Astrocyte (in vitro differentiated cells and primary cell): ENCODE measurements at regions not wholly inside any gene's neighbourhood (a gene's known extent, or its start where the extent isn't known, plus 50 kb on each side); places are given as distances from the start of the nearest gene placed in this dataset.

ENCODE experiments used
- DNase-seq: peaks from one replicate; pipeline ENCODE4 v3.0.0-alpha.2; 2010; ENCODE audit warnings: low read depth
- FAIRE-seq: peaks from 2 replicates; lab custom pipeline; 2011; peaks lifted over from hg19 to GRCh38; lab: Jason Lieb, UNC
- H2AFZ ChIP-seq: 2 replicates; pipeline ENCODE4 v1.6.0; 2012; ENCODE audit warnings: low read depth, low read length, inconsistent platforms
- H3K27ac ChIP-seq: 2 replicates; pipeline ENCODE4 v1.5.1; 2011; ENCODE audit warnings: low read depth, low read length, inconsistent platforms
- H3K27me3 ChIP-seq: 2 replicates; pipeline ENCODE4 v1.6.0; 2011; ENCODE audit warnings: low read length, inconsistent platforms; ENCODE audit not compliant: insufficient read depth
- H3K36me3 ChIP-seq: 2 replicates; pipeline ENCODE4 v1.5.1; 2011; ENCODE audit warnings: low read length, inconsistent platforms; ENCODE audit not compliant: insufficient read depth
- H3K4me1 ChIP-seq: 2 replicates; pipeline ENCODE4 v1.5.1; 2011; ENCODE audit warnings: low read length, inconsistent platforms; ENCODE audit not compliant: insufficient read depth
- H3K4me2 ChIP-seq: 2 replicates; pipeline ENCODE4 v1.6.0; 2012; ENCODE audit warnings: low read length, inconsistent platforms
- H3K4me3 ChIP-seq: 2 replicates; pipeline ENCODE4 v1.5.1; 2011; ENCODE audit warnings: low read depth, mild to moderate bottlenecking, low read length, inconsistent platforms; ENCODE audit not compliant: insufficient read depth
- H3K79me2 ChIP-seq: 2 replicates; pipeline ENCODE4 v1.6.0; 2012; ENCODE audit warnings: mild to moderate bottlenecking, low read length, inconsistent platforms; ENCODE audit not compliant: insufficient read depth
- H3K9ac ChIP-seq: 2 replicates; pipeline ENCODE4 v1.6.0; 2012; ENCODE audit warnings: mild to moderate bottlenecking, low read length, inconsistent platforms
- H3K9me3 ChIP-seq: 2 replicates; pipeline ENCODE4 v1.5.1; 2012; ENCODE audit warnings: low read depth, mild to moderate bottlenecking, low read length, inconsistent platforms; ENCODE audit not compliant: insufficient read depth
- H4K20me1 ChIP-seq: 2 replicates; pipeline ENCODE4 v1.6.0; 2012; ENCODE audit warnings: low read length, inconsistent platforms; ENCODE audit not compliant: insufficient read depth
- H3K27ac Mint-ChIP-seq: one replicate; pipeline ENCODE4 v1.8.0; 2021; ENCODE audit warnings: mild to moderate bottlenecking, mixed read lengths; ENCODE audit not compliant: unreplicated experiment
- H3K27me3 Mint-ChIP-seq: one replicate; pipeline ENCODE4 v1.8.0; 2021; ENCODE audit warnings: low read depth, mixed read lengths; ENCODE audit not compliant: unreplicated experiment
- H3K36me3 Mint-ChIP-seq: one replicate; pipeline ENCODE4 v1.8.0; 2021; ENCODE audit warnings: low read depth, mixed read lengths; ENCODE audit not compliant: unreplicated experiment
- H3K4me1 Mint-ChIP-seq: one replicate; pipeline ENCODE4 v1.8.0; 2021; ENCODE audit warnings: low read depth, mixed read lengths; ENCODE audit not compliant: unreplicated experiment
- H3K4me3 Mint-ChIP-seq: one replicate; pipeline ENCODE4 v1.8.0; 2021; ENCODE audit warnings: mild to moderate bottlenecking, moderate library complexity, mixed read lengths; ENCODE audit not compliant: unreplicated experiment
- H3K9me3 Mint-ChIP-seq: one replicate; pipeline ENCODE4 v1.8.0; 2021; ENCODE audit warnings: mild to moderate bottlenecking, mixed read lengths; ENCODE audit not compliant: unreplicated experiment
- EZH2 ChIP-seq: IDR thresholded peaks from 2 replicates; pipeline ENCODE4 v1.6.1; 2012; ENCODE audit warnings: mild to moderate bottlenecking, low read length, inconsistent platforms; ENCODE audit not compliant: insufficient read depth
- TF ChIP-seq, protein P1 (sequence below): IDR thresholded peaks from 2 replicates; pipeline ENCODE4 v1.5.1; 2011; ENCODE audit warnings: low read depth, mild to moderate bottlenecking, inconsistent platforms, low read length, moderate library complexity; ENCODE audit not compliant: insufficient read depth

DNA sequence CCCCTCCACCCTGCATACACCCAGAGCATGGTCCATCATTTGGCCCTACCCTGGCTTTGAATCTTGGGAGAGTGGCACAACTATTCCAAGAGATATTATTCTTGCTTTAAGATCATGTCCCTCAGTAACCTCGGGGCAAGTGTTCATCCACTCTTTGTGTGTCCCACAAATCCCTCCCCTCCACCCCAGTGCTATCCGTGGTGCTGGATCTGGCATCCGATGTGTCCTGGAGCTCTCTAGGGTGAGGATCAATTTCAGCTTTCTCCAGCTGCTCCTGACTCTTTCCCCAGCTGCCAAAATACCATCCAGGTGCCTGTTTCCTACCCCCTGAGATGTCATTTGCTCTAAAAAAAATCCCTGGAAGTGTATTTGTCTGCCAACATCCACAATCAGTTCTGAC lies 64.8 kb upstream of the CMKLR1 start:
- H3K4me3 ChIP-seq: no peak overlapping the region
- Mint-ChIP-seq H3K4me3 (no peak overlapping the region), H3K9me3 (peaks cover 9% of the 10 kb centered on the region), H3K4me1 (no peaks in the 10 kb centered on the region), H3K27ac (no peak overlapping the region), H3K36me3 (no peaks in the 10 kb centered on the region), H3K27me3 (peaks cover 10% of the 10 kb centered on the region)
- H3K4me1 ChIP-seq: no peaks in the 10 kb centered on the region
- FAIRE-seq (no peak), DNase-seq (no peak)
- H3K4me2 ChIP-seq: no peak overlapping the region
- no peaks in the 10 kb centered on the region for H4K20me1 ChIP-seq
- H3K27ac ChIP-seq: no peak overlapping the region
- TF ChIP-seq, protein P1, sequence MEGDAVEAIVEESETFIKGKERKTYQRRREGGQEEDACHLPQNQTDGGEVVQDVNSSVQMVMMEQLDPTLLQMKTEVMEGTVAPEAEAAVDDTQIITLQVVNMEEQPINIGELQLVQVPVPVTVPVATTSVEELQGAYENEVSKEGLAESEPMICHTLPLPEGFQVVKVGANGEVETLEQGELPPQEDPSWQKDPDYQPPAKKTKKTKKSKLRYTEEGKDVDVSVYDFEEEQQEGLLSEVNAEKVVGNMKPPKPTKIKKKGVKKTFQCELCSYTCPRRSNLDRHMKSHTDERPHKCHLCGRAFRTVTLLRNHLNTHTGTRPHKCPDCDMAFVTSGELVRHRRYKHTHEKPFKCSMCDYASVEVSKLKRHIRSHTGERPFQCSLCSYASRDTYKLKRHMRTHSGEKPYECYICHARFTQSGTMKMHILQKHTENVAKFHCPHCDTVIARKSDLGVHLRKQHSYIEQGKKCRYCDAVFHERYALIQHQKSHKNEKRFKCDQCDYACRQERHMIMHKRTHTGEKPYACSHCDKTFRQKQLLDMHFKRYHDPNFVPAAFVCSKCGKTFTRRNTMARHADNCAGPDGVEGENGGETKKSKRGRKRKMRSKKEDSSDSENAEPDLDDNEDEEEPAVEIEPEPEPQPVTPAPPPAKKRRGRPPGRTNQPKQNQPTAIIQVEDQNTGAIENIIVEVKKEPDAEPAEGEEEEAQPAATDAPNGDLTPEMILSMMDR: no peak
- no peak for TF ChIP-seq EZH2
- H3K79me2 ChIP-seq: no peaks in the 10 kb centered on the region
- no peaks in the 10 kb centered on the region for H3K27me3 ChIP-seq
- no peaks in the 10 kb centered on the region for H3K36me3 ChIP-seq
- no peaks in the 10 kb centered on the region for H3K9me3 ChIP-seq
- no peak overlapping the region for H2AFZ ChIP-seq
- no peak overlapping the region for H3K9ac ChIP-seq

DNA sequence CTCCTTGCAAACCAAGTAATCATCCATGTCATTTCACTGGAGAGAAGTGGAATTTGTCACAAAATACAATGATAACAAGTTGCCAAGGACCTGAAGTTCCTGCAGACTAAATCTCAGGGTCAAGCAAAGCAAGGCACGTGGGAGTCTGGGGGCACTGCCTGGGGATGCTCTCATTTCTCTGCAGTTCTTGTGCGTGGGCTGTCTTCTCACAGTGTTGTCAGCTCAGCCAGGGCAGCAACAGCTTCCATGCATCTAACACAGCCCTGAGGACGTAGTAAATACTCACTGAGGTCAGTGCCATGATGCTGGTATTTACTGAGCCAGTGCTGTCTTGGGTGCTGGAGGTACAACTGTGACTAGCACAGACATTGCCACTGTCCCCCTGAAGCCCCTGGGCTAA lies 62.9 kb upstream of the CMKLR1 start:
- Histone ChIP-seq H4K20me1 (no peaks in the 10 kb centered on the region), H3K36me3 (no peaks in the 10 kb centered on the region), H2AFZ (no peak overlapping the region), H3K9me3 (no peaks in the 10 kb centered on the region), H3K27me3 (no peaks in the 10 kb centered on the region), H3K4me1 (no peaks in the 10 kb centered on the region), H3K4me3 (no peak overlapping the region), H3K9ac (no peak overlapping the region), H3K79me2 (no peaks in the 10 kb centered on the region), H3K27ac (no peak overlapping the region), H3K4me2 (no peak overlapping the region)
- no peak overlapping the region for H3K4me3 Mint-ChIP-seq
- no peak overlapping the region for H3K27ac Mint-ChIP-seq
- no peak for TF ChIP-seq EZH2
- TF ChIP-seq, protein P1: no peak
- FAIRE-seq (no peak), DNase-seq (no peak)
- peaks cover 10% of the 10 kb centered on the region for H3K27me3 Mint-ChIP-seq
- peaks cover 9% of the 10 kb centered on the region for H3K9me3 Mint-ChIP-seq
- H3K4me1 Mint-ChIP-seq: no peaks in the 10 kb centered on the region
- no peaks in the 10 kb centered on the region for H3K36me3 Mint-ChIP-seq

DNA sequence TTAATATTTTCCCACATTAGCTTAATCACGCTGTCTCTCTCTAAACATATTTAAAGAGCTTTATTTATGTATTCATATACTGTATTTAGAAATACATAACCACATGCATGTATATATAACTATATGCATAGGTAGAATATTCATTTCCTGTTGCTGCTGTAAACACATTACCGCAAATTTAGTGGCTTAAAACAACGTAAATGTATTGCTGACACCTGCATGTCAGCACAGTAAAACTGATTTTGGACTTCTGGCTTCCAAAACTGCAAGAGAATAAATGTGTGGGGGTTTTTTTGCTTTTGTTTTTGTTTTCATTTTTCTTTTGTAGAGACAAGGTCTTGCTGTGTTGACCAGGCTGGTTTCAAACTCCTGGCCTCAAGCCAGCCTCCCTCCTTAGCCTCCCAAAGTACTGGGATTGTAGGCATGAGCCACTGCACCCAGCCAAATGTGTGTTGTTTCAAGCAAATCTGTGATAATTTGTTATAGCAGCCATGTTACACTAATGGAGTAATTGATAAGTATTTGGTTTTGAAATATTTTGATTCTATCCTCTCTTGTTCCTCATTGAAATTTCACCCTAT lies 61.9 kb upstream of the CMKLR1 start:
- Histone ChIP-seq H3K9me3 (no peaks in the 10 kb centered on the region), H3K9ac (no peak overlapping the region), H3K79me2 (no peaks in the 10 kb centered on the region), H3K36me3 (no peaks in the 10 kb centered on the region), H3K27ac (no peak overlapping the region), H3K27me3 (no peaks in the 10 kb centered on the region), H3K4me2 (no peak overlapping the region), H3K4me1 (no peaks in the 10 kb centered on the region), H4K20me1 (no peaks in the 10 kb centered on the region), H2AFZ (no peak overlapping the region), H3K4me3 (no peak overlapping the region)
- peaks cover 6% of the 10 kb centered on the region for H3K9me3 Mint-ChIP-seq
- TF ChIP-seq EZH2: no peak
- TF ChIP-seq, protein P1: no peak
- H3K36me3 Mint-ChIP-seq: no peaks in the 10 kb centered on the region
- FAIRE-seq (no peak), DNase-seq (no peak)
- H3K4me3 Mint-ChIP-seq: no peak overlapping the region
- no peak overlapping the region for H3K27ac Mint-ChIP-seq
- peaks cover 8% of the 10 kb centered on the region for H3K27me3 Mint-ChIP-seq
- no peaks in the 10 kb centered on the region for H3K4me1 Mint-ChIP-seq
